CD4-positive, alpha-beta memory T cell (primary cell): ENCODE measurements at regions not wholly inside any gene's neighbourhood (a gene's known extent, or its start where the extent isn't known, plus 50 kb on each side); places are given as distances from the start of the nearest gene placed in this dataset.

Experiments used
- CTCF ChIA-PET: fragments of 350-600 bp; sonication (Branson Sonifier 250); formaldehyde crosslinking; loops from one replicate; lab custom pipeline; 2021; ENCODE audit warnings: inconsistent platforms; ENCODE audit not compliant: partially characterized antibody; lab: Charles Lee
- POLR2A ChIA-PET: fragments of 350-600 bp; sonication (Branson Sonifier 250); formaldehyde crosslinking; loops from one replicate; lab custom pipeline; 2021; ENCODE audit not compliant: partially characterized antibody; lab: Charles Lee
- DNase-seq, 5 donors: peaks; one replicate each; pipeline versions ENCODE4 v3.0.0 to v3.0.0-alpha.2; 2020 to 2022; ENCODE audit warnings: mixed read lengths in 1 of 5
- H3K27ac ChIP-seq: one replicate; pipeline ENCODE4 v1.7.0; 2013; ENCODE audit warnings: low read depth, low read length
- H3K27me3 ChIP-seq: 2 replicates; pipeline ENCODE4 v1.7.0; 2013; ENCODE audit warnings: mild to moderate bottlenecking, low read length, moderate library complexity; ENCODE audit not compliant: insufficient read depth
- H3K36me3 ChIP-seq: 2 replicates; pipeline ENCODE4 v1.7.0; 2013; ENCODE audit warnings: mild to moderate bottlenecking, low read length, moderate library complexity; ENCODE audit not compliant: insufficient read depth
- H3K4me1 ChIP-seq: 2 replicates; pipeline ENCODE4 v1.7.0; 2013; ENCODE audit warnings: mild to moderate bottlenecking, low read length, moderate library complexity; ENCODE audit not compliant: insufficient read depth
- H3K4me3 ChIP-seq, 2 donors: one replicate each; pipeline ENCODE4 v1.7.0; 2013; ENCODE audit warnings: low read length in 2 of 2, mild to moderate bottlenecking in 1 of 2
- H3K9me3 ChIP-seq, 2 donors: one replicate each; pipeline ENCODE4 v1.7.0; 2013; ENCODE audit warnings: low read length in 2 of 2, control low read depth in 1 of 2; ENCODE audit not compliant: control insufficient read depth in 1 of 2
- H3K27ac Mint-ChIP-seq, 7 donors: one replicate each; pipeline ENCODE4 v1.8.0; 2020 to 2021; ENCODE audit warnings: mixed read lengths in 7 of 7, mild to moderate bottlenecking in 6 of 7, inconsistent platforms in 3 of 7, moderate library complexity in 3 of 7
- H3K27me3 Mint-ChIP-seq, 2 donors: one replicate each; pipeline ENCODE4 v1.8.0; 2020 to 2021; ENCODE audit warnings: mixed read lengths in 2 of 2
- H3K36me3 Mint-ChIP-seq, 2 donors: one replicate each; pipeline ENCODE4 v1.8.0; 2020 to 2021; ENCODE audit warnings: mixed read lengths in 2 of 2, inconsistent platforms in 1 of 2, mild to moderate bottlenecking in 1 of 2
- H3K4me1 Mint-ChIP-seq, 4 donors: one replicate each; pipeline ENCODE4 v1.8.0; 2020 to 2021; ENCODE audit warnings: mixed read lengths in 4 of 4, mild to moderate bottlenecking in 1 of 4
- H3K4me3 Mint-ChIP-seq, 8 donors: one replicate each; pipeline ENCODE4 v1.8.0; 2020 to 2021; ENCODE audit warnings: mixed read lengths in 8 of 8, mild to moderate bottlenecking in 7 of 8, moderate library complexity in 6 of 8, inconsistent platforms in 3 of 8
- H3K9me3 Mint-ChIP-seq, 8 donors: one replicate each; pipeline ENCODE4 v1.8.0; 2020 to 2021; ENCODE audit warnings: mixed read lengths in 8 of 8, mild to moderate bottlenecking in 5 of 8, inconsistent platforms in 3 of 8, moderate library complexity in 1 of 8
- intact Hi-C: fragments of 100-400 bp; cut with micrococcal nuclease; formaldehyde crosslinking; loops from one replicate; pipeline ENCODE4 v1.15.1; 2023

DNA sequence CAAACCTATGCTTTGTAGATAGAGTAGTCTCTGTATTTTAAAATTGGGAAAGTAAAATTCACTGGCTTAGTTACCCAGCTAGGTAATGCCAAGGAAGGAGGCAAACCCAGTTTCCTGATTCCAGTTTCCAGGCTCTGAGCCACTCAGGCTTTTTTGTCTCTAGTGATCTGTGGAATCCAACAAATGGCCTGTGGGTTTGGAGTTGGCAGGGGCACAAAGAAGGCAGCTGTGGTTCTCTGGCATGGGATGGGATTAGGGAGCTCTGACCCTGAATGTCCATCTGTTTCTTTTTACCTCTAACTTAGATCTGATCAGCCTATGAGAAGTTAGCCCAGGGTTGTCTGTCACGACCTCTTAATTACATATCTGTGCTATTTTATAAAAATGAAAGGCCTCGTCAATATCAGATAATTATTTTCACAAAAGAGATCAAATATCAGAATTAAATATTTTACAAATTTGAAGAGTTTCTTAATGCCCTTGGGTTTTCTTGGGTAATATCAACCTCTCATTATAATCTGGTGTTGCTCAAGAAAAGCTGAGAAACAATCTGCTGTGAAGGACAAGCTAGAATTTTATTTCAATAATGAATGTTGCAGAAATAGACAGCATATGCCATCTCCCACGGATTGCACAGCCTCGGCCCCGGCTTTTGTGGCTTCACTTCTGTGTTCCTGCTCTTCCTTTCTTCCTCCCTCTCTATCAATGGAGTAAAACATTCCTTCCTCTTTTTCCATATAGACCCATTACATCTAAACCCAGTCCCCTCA is 63.7 kb upstream of the DAZL start:
- intact Hi-C loops = no loop called here
- no peaks in the 10 kb centered on the region for H3K4me1 Mint-ChIP-seq
- no peak overlapping the region for H3K27ac Mint-ChIP-seq
- ChIA-PET POLR2A (no interaction called here), CTCF (no interaction called here)
- no peak for DNase-seq
- H3K27ac ChIP-seq = no peak overlapping the region
- H3K27me3 ChIP-seq = no peaks in the 10 kb centered on the region
- H3K36me3 Mint-ChIP-seq = no peaks in the 10 kb centered on the region
- H3K4me3 Mint-ChIP-seq = no peak overlapping the region
- no peak overlapping the region for H3K4me3 ChIP-seq
- no peaks in the 10 kb centered on the region for H3K9me3 ChIP-seq
- no peaks in the 10 kb centered on the region for H3K36me3 ChIP-seq
- no peaks in the 10 kb centered on the region for H3K4me1 ChIP-seq
- H3K27me3 Mint-ChIP-seq = peaks cover 2 to 7% of the 10 kb centered on the region in 2 donors
- H3K9me3 Mint-ChIP-seq = peaks cover 0 to 8% (median 0%) of the 10 kb centered on the region in 8 donors

DNA sequence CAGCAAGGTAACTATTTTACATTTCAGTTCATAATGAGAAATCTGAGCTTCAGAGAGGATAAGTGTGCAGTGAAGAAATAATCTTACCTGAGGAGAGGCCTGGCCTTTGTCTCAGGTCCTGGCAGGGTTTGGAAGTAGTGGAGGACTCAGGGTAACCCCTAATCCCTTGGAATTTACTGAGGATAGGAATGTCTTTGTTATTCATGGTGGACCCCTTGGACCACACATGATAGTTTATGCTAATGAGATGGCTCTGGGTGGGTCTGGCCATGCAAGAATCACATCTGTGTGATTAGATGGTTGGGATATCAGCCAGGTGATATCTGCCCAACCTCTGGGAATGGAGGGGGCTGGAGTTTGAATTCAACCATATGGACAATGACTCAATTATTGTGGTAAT is 65.0 kb upstream of the DAZL start:
- Histone ChIP-seq H3K36me3 (no peaks in the 10 kb centered on the region), H3K27me3 (no peaks in the 10 kb centered on the region), H3K27ac (no peak overlapping the region), H3K9me3 (no peaks in the 10 kb centered on the region), H3K4me3 (no peak overlapping the region), H3K4me1 (no peaks in the 10 kb centered on the region)
- ChIA-PET POLR2A (no interaction called here), CTCF (no interaction called here)
- H3K4me1 Mint-ChIP-seq = no peaks in the 10 kb centered on the region
- DNase-seq = no peak
- no peaks in the 10 kb centered on the region for H3K36me3 Mint-ChIP-seq
- peaks cover 2 to 4% of the 10 kb centered on the region in 2 donors for H3K27me3 Mint-ChIP-seq
- H3K4me3 Mint-ChIP-seq = no peak overlapping the region
- H3K27ac Mint-ChIP-seq = no peak overlapping the region
- peaks cover 0 to 8% (median under 1%) of the 10 kb centered on the region in 8 donors for H3K9me3 Mint-ChIP-seq
- intact Hi-C loops = no loop called here

DNA sequence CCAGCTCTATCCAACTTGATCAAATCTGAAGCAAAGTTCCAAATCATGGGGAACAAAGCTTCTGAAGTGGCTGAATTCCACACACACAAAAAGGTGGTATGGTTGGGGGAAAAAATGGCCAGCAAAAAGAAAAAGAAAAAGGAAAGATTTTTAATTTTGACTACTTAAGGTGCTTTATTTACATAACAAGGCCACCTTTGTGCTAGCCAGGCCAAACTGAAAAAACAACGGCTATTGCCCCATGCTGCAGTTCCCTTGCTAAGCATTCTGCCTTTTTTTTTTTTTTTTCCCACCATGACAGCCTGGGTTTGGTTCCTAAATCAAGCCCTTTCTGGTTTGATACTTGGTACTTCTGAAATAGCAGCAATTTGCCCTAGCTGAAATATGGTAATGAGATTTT is 66.5 kb upstream of the DAZL start:
- no peak overlapping the region for H3K27ac Mint-ChIP-seq
- H3K4me3 Mint-ChIP-seq = no peak overlapping the region
- ChIA-PET POLR2A (no interaction called here), CTCF (no interaction called here)
- peaks cover 0 to 2% of the 10 kb centered on the region in 2 donors for H3K27me3 Mint-ChIP-seq
- no peak for DNase-seq
- Histone ChIP-seq H3K27ac (no peak overlapping the region), H3K9me3 (no peaks in the 10 kb centered on the region), H3K36me3 (no peaks in the 10 kb centered on the region), H3K27me3 (no peaks in the 10 kb centered on the region), H3K4me1 (no peaks in the 10 kb centered on the region), H3K4me3 (no peak overlapping the region)
- H3K9me3 Mint-ChIP-seq = peaks cover 0 to 14% (median 12%) of the 10 kb centered on the region in 8 donors
- H3K36me3 Mint-ChIP-seq = peaks cover 0 to 2% of the 10 kb centered on the region in 2 donors
- intact Hi-C loops = no loop called here
- no peaks in the 10 kb centered on the region for H3K4me1 Mint-ChIP-seq

DNA sequence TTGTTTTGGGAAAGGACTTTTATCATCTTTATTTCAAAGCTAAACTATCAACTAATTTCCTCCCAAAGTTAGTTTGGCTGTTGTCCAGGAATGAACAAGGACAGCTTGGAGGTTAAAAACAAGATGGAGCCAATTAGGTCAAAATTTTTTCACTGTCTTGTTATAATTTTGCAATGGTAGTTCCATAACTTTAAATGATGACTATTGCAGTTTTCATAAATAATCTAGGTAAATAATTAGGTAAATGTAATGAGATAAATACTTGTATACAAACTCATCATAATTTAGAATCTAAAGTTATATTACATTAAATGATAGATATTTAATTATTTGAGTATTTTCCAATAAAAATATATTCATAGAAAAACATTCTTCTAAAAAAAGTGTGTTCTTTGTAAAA is 68.3 kb upstream of the DAZL start:
- H3K27me3 Mint-ChIP-seq = peaks cover 0 to 2% of the 10 kb centered on the region in 2 donors
- no peaks in the 10 kb centered on the region for H3K27me3 ChIP-seq
- no peaks in the 10 kb centered on the region for H3K4me1 ChIP-seq
- DNase-seq = no peak
- no peak overlapping the region for H3K27ac Mint-ChIP-seq
- peaks cover 0 to 2% of the 10 kb centered on the region in 2 donors for H3K36me3 Mint-ChIP-seq
- H3K9me3 ChIP-seq = no peaks in the 10 kb centered on the region
- ChIA-PET POLR2A (no interaction called here), CTCF (no interaction called here)
- intact Hi-C loops = no loop called here
- H3K4me3 Mint-ChIP-seq = no peak overlapping the region
- no peak overlapping the region for H3K4me3 ChIP-seq
- H3K36me3 ChIP-seq = no peaks in the 10 kb centered on the region
- peaks cover 0 to 15% (median 12%) of the 10 kb centered on the region in 8 donors for H3K9me3 Mint-ChIP-seq
- no peak overlapping the region for H3K27ac ChIP-seq
- no peaks in the 10 kb centered on the region for H3K4me1 Mint-ChIP-seq

DNA sequence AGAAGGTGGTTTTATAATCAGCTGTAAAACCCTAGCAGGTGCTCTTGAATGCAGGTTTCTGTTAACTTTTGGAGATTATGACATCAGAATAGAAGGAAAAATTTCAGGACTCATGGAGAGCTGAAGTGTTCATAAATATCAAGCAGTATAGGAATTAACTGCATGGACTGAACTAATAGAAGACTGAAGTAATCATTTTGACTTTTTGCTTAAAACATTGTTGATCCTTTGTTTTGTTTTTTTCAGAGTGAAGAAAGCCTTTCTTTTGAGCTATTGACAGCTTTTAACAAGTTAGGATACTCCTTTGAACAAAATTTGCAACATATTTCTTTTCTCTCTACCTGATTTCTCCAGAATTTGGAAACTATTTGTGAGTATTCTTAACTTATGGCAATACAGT is 70.6 kb upstream of the DAZL start:
- Histone ChIP-seq H3K4me1 (no peaks in the 10 kb centered on the region), H3K27me3 (no peaks in the 10 kb centered on the region), H3K36me3 (no peaks in the 10 kb centered on the region), H3K9me3 (no peaks in the 10 kb centered on the region), H3K4me3 (no peak overlapping the region), H3K27ac (no peak overlapping the region)
- ChIA-PET CTCF (no interaction called here), POLR2A (no interaction called here)
- Mint-ChIP-seq H3K36me3 (peaks cover 0 to 2% of the 10 kb centered on the region in 2 donors), H3K4me1 (no peaks in the 10 kb centered on the region), H3K9me3 (peaks cover 0 to 15% (median 11%) of the 10 kb centered on the region in 8 donors), H3K27ac (no peak overlapping the region), H3K27me3 (no peaks in the 10 kb centered on the region), H3K4me3 (no peak overlapping the region)
- DNase-seq = no peak
- intact Hi-C loops = no loop called here

DNA sequence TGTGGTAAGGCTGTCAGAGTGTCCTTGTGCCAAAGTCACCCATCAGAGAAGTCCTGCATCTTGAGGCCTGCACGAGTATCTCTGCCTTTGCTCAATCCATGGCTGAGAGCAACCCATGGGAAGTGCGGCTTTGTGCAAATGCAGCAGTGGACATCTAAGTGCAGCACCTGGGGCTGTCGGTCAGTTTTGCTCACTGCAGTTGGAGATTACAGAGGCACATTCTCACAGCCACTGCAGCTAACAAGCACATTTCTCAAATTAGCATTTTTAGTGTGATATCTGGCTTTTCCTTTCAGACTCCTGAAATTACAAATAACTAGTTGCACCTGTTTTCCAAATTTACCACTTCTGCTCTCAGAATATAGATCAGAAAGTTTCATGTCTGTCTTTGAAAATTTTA is 81.5 kb upstream of the DAZL start:
- no peak overlapping the region for H3K4me3 ChIP-seq
- peaks cover 0 to 2% (median 0%) of the 10 kb centered on the region in 8 donors for H3K9me3 Mint-ChIP-seq

DNA sequence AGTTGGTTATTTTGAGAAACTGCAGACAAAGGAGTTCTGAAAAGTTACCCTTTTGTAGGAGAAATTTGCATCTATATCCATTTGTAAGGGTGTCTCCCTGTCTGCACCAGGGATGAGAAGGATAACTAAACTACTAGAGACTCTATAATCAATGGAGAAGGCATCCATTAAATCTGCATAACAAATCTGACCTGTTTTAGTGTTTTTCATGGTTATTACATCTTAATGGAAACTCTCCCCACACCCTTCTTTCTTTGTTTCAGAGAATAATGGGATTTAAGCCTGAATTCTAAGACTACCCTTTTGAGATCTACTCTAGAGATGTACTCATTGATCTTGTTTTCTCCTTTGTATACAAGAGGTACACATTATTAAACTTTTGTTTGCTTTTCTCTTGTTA is 82.0 kb upstream of the DAZL start:
- Histone ChIP-seq H3K9me3 (no peaks in the 10 kb centered on the region), H3K4me1 (no peaks in the 10 kb centered on the region), H3K36me3 (no peaks in the 10 kb centered on the region), H3K4me3 (no peak overlapping the region), H3K27me3 (no peaks in the 10 kb centered on the region), H3K27ac (no peak overlapping the region)
- Mint-ChIP-seq H3K9me3 (peaks cover 0 to 2% (median 0%) of the 10 kb centered on the region in 8 donors), H3K36me3 (no peaks in the 10 kb centered on the region), H3K4me1 (no peaks in the 10 kb centered on the region), H3K27ac (no peak overlapping the region), H3K4me3 (no peak overlapping the region), H3K27me3 (peaks cover 1 to 2% of the 10 kb centered on the region in 2 donors)
- ChIA-PET CTCF (no interaction called here), POLR2A (no interaction called here)
- DNase-seq = no peak
- intact Hi-C loops = no loop called here

More for the DNA sequence above, 81.5 kb upstream of the DAZL start:
- H3K36me3 ChIP-seq = no peaks in the 10 kb centered on the region
- H3K4me3 Mint-ChIP-seq = no peak overlapping the region
- ChIA-PET CTCF (no interaction called here), POLR2A (no interaction called here)
- peaks cover 1 to 2% of the 10 kb centered on the region in 2 donors for H3K27me3 Mint-ChIP-seq
- DNase-seq = no peak
- H3K4me1 ChIP-seq = no peaks in the 10 kb centered on the region
- no peaks in the 10 kb centered on the region for H3K9me3 ChIP-seq
- H3K27ac ChIP-seq = no peak overlapping the region
- H3K27me3 ChIP-seq = no peaks in the 10 kb centered on the region
- H3K36me3 Mint-ChIP-seq = no peaks in the 10 kb centered on the region
- no peak overlapping the region for H3K27ac Mint-ChIP-seq
- no peaks in the 10 kb centered on the region for H3K4me1 Mint-ChIP-seq
- intact Hi-C loops = no loop called here
